ENCODE measurements at regions not wholly inside any gene's neighbourhood (a gene's known extent, or its start where the extent isn't known, plus 50 kb on each side); places are given as distances from the start of the nearest gene placed in this dataset.

DNA sequence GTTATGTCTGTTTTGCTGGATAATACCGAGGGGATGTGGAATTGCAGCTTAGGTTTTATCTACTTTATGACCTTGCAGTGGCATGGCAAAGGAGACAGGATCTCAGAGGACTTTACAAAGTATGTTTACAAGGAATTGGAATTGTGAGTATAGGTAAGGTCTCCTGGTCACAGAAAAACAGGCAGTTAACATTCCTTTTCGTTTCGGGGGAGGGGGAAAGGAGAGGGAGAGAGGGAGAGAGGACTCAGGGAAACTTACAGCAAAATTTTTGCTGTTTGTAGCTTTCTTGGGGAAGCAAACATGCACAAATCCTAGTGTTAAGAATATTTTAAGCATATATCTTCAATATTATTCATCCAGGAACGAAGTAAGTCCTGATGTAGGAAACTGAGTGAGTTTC is 590.5 kb upstream of the LRFN5 start:
- TF ChIP-seq, protein P1, sequence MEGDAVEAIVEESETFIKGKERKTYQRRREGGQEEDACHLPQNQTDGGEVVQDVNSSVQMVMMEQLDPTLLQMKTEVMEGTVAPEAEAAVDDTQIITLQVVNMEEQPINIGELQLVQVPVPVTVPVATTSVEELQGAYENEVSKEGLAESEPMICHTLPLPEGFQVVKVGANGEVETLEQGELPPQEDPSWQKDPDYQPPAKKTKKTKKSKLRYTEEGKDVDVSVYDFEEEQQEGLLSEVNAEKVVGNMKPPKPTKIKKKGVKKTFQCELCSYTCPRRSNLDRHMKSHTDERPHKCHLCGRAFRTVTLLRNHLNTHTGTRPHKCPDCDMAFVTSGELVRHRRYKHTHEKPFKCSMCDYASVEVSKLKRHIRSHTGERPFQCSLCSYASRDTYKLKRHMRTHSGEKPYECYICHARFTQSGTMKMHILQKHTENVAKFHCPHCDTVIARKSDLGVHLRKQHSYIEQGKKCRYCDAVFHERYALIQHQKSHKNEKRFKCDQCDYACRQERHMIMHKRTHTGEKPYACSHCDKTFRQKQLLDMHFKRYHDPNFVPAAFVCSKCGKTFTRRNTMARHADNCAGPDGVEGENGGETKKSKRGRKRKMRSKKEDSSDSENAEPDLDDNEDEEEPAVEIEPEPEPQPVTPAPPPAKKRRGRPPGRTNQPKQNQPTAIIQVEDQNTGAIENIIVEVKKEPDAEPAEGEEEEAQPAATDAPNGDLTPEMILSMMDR (conservative IDR thresholded peaks at IDR 0.05 in 1 of 2, IDR thresholded peaks at IDR 0.05 in 1 of 2; ENCODE audit: low read depth in 1 of 2, low read length in 2 of 2): no peak
- no peak for TF ChIP-seq EZH2 (IDR thresholded peaks at IDR 0.05; ENCODE audit: low read length, missing control alignments)

Data from fibroblast of lung (primary cell).